ENCODE measurements at regions not wholly inside any gene's neighbourhood (a gene's known extent, or its start where the extent isn't known, plus 50 kb on each side); places are given as distances from the start of the nearest gene placed in this dataset.

- no peak overlapping the region for H3K27ac ChIP-seq (ENCODE audit: low read depth, low read length)
- H3K27ac Mint-ChIP-seq: no peak overlapping the region
- H3K4me1 Mint-ChIP-seq: peaks cover 4% of the 10 kb centered on the region
- no peak overlapping the region for H3K4me3 ChIP-seq (ENCODE audit: low read length)
- no peaks in the 10 kb centered on the region for H3K27me3 ChIP-seq (ENCODE audit: control insufficient read depth, insufficient read depth, low read length, poor library complexity, severe bottlenecking)
- no peaks in the 10 kb centered on the region for H3K27me3 Mint-ChIP-seq (ENCODE audit: insufficient read depth)
- DNase-seq: no peak
- H3K4me1 ChIP-seq (ENCODE audit: control insufficient read depth, insufficient read depth, low read length): no peaks in the 10 kb centered on the region
- H3K36me3 Mint-ChIP-seq (ENCODE audit: low read depth): no peaks in the 10 kb centered on the region
- H3K9me3 Mint-ChIP-seq: no peaks in the 10 kb centered on the region
- no peak overlapping the region for H3K4me3 Mint-ChIP-seq
- H3K9ac ChIP-seq (ENCODE audit: extremely low read depth, low read length, poor library complexity, severe bottlenecking): no peak overlapping the region
- H3K36me3 ChIP-seq (ENCODE audit: control insufficient read depth, insufficient read depth, low read length): no peaks in the 10 kb centered on the region
- WGBS, 2 experiments (ENCODE audit: insufficient coverage in 1 of 2, insufficient read length in 1 of 2): 53 to 89% methylated on average over 1 of the region's 1 CpG
- TF ChIP-seq CTCF (conservative IDR thresholded peaks at IDR 0.05): no peak
- H3K9me3 ChIP-seq (ENCODE audit: control insufficient read depth, low read length): no peaks in the 10 kb centered on the region
Observed at GRCh38 chr5:112070022-112070421, 313.0 kb upstream of the NREP start.

- Mint-ChIP-seq H3K27me3 (ENCODE audit: insufficient read depth) (no peaks in the 10 kb centered on the region), H3K36me3 (ENCODE audit: low read depth) (no peaks in the 10 kb centered on the region), H3K4me3 (no peak overlapping the region), H3K27ac (no peak overlapping the region), H3K9me3 (no peaks in the 10 kb centered on the region), H3K4me1 (peaks cover 4% of the 10 kb centered on the region)
- no peaks in the 10 kb centered on the region for H3K4me1 ChIP-seq (ENCODE audit: control insufficient read depth, insufficient read depth, low read length)
- no peaks in the 10 kb centered on the region for H3K9me3 ChIP-seq (ENCODE audit: control insufficient read depth, low read length)
- no peak overlapping the region for H3K9ac ChIP-seq (ENCODE audit: extremely low read depth, low read length, poor library complexity, severe bottlenecking)
- TF ChIP-seq CTCF (conservative IDR thresholded peaks at IDR 0.05): no peak
- WGBS, 2 experiments (ENCODE audit: insufficient coverage in 1 of 2, insufficient read length in 1 of 2): 93% methylated on average over 3 of the region's 3 CpGs; no CpG with 5 or more reads in 1 of the 2 experiments
- H3K36me3 ChIP-seq (ENCODE audit: control insufficient read depth, insufficient read depth, low read length): no peaks in the 10 kb centered on the region
- H3K4me3 ChIP-seq (ENCODE audit: low read length): no peak overlapping the region
- H3K27ac ChIP-seq (ENCODE audit: low read depth, low read length): no peak overlapping the region
- no peaks in the 10 kb centered on the region for H3K27me3 ChIP-seq (ENCODE audit: control insufficient read depth, insufficient read depth, low read length, poor library complexity, severe bottlenecking)
- no peak for DNase-seq
Observed at GRCh38 chr5:112069329-112069728, 312.3 kb upstream of the NREP start.

- Mint-ChIP-seq H3K27me3 (ENCODE audit: insufficient read depth) (no peaks in the 10 kb centered on the region), H3K27ac (no peak overlapping the region), H3K4me1 (peaks cover 4% of the 10 kb centered on the region), H3K4me3 (no peak overlapping the region), H3K36me3 (ENCODE audit: low read depth) (no peaks in the 10 kb centered on the region), H3K9me3 (no peaks in the 10 kb centered on the region)
- Histone ChIP-seq H3K4me3 (ENCODE audit: low read length) (no peak overlapping the region), H3K27me3 (ENCODE audit: control insufficient read depth, insufficient read depth, low read length, poor library complexity, severe bottlenecking) (no peaks in the 10 kb centered on the region), H3K36me3 (ENCODE audit: control insufficient read depth, insufficient read depth, low read length) (no peaks in the 10 kb centered on the region), H3K4me1 (ENCODE audit: control insufficient read depth, insufficient read depth, low read length) (no peaks in the 10 kb centered on the region), H3K9ac (ENCODE audit: extremely low read depth, low read length, poor library complexity, severe bottlenecking) (no peak overlapping the region), H3K9me3 (ENCODE audit: control insufficient read depth, low read length) (no peaks in the 10 kb centered on the region), H3K27ac (ENCODE audit: low read depth, low read length) (no peak overlapping the region)
- TF ChIP-seq CTCF (conservative IDR thresholded peaks at IDR 0.05): no peak
- DNase-seq: no peak
- 90 to 100% methylated on average over 1 to 3 of the region's 3 CpGs for WGBS, 2 experiments (ENCODE audit: insufficient coverage in 1 of 2, insufficient read length in 1 of 2)
Observed at GRCh38 chr5:112068593-112068992, 311.6 kb upstream of the NREP start.
